ENCODE measurements at regions not wholly inside any gene's neighbourhood (a gene's known extent, or its start where the extent isn't known, plus 50 kb on each side); places are given as distances from the start of the nearest gene placed in this dataset.
"Not testable (repeated sequence)": the region's sequence is repeated elsewhere in the genome, so short reads cannot be mapped to it uniquely, and the experiment has no call there.

- DNase-seq (ENCODE audit: low spot score), result no peak
Measured at GRCh38 chr4:156539376-156539775, 432.2 kb downstream of the PDGFC start.

DNA sequence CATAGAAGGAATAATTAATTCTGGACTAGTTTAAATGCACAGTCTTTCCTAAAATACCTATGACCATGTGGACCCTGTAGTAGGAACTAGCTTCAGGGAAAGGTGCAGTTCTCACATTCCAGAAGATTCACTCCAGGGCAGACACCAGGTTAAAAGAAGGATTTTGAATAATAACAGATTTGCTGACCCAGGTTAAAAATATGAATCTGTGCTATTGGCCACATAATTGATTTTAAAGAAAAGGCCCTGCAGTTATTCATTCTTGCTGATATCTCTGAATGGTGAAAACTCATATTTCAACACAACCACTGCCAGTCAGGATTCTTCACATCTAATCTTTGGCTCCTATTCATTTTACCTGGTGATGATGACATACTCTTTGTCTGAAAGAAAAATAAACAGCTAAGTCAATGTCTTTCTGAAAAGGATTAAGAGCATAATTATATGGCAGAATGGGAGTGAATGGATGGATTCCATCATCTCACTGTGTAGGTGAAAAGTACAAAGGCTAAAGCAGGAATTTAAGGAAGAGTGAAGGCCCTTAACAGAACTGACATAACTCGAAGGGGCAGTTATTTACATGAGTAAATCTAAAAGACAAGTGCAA is 432.8 kb downstream of the PDGFC start:
- no peak for DNase-seq (ENCODE audit: low spot score)

- DNase-seq (ENCODE audit: low spot score), result no peak
Measured at GRCh38 chr4:156538210-156538609, 433.4 kb downstream of the PDGFC start.

- no peak for DNase-seq (ENCODE audit: low spot score)
Measured at GRCh38 chr4:156537286-156537685, 434.3 kb downstream of the PDGFC start.

DNA sequence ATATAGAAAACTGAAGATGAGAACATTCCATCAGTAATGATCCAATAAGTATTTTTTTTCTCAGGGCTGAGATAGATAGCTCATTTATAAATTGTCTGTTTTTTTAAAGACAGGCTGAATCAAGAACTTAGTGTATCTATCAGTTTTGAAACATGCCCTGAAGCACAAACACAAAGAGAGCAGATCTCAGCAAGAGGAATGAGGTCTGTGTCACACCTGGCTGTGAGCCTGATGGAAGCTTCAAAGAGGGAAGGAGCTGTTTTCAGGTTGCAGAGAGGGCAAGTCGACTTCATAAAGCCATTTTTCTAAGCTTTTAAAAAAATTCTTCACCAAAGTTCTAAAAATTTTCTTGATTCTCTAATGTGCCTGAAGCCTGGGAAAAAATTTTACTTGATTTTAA is 434.9 kb downstream of the PDGFC start:
- no peak for DNase-seq (ENCODE audit: low spot score)

GRCh38 chr4:156534205-156534604 is 437.4 kb downstream of the PDGFC start:
- no peak for DNase-seq (ENCODE audit: low spot score)

DNA sequence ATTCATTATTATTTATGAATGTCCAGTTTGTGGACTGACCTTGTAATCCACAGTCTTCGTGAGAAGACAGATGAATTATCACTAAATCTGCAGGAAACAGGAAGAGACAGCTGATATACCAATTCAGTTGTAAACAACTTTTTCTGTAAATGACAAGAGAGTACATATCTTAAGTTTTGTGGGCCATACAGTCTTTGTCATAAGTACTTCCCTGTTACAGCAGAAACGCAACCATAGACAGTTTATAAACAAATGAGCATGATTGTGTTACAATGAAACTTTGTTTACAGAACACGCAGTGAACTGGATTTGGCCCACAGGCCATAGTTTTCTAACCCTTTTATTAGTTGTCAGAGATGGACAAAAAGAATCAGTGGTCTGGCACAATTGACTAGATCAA is 443.4 kb downstream of the PDGFC start:
- no peak for DNase-seq (ENCODE audit: low spot score)

DNA sequence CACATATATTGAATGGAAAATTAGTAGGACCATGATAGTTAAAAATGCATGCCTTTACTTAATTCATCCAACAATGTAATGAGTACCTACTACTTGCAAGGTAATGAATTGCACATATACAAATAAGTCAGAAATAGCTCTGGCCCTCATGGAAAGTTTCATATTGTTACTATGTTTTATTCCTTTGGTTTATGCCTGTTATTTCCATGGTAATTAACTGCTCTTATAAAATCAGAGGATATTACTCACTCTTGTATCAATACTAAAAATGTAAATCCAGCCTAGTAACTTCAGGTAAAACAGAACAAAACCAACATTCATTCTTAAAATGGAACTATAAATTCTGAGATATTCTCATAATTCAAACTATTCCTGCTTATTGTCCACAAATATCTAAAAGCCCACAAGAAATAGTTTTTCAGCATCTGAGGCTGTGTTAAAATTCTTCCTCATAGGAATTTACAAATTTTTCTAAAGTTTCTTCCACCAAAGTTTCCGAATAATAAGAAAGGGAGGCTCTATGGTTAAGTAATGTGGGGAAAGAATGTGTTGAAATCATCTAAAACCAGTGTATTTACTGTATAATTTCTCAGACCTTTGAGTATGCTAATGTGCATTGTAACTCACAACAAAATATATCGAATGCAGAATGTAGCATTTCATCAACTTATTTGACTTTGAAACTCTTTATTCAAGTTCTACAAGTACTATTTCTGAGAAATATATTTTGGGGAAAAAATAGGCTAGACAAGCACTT is 444.2 kb downstream of the PDGFC start:
- DNase-seq (ENCODE audit: low spot score), result no peak

- no peak for DNase-seq (ENCODE audit: low spot score)
Measured at GRCh38 chr4:156523991-156524390, 447.6 kb downstream of the PDGFC start.

DNA sequence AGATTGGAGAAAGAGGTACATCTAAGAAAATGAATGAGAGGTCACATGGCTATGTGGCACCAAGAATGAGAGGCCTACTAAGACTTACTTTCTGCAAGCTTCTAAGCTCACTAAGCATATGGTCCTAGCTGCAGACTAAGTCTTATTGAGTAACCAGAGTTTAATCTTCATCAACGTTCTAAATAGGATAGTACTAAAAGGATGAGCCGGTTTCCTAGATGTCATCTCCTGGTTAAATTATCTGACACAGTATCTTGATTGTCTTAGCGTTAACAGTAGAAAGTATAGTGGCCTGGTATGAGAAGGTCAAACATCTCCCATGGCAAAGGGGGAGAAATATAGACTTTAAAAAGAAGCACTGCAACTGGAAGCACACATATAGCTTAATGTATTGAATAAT is 448.1 kb downstream of the PDGFC start:
- no peak for DNase-seq (ENCODE audit: low spot score)

DNA sequence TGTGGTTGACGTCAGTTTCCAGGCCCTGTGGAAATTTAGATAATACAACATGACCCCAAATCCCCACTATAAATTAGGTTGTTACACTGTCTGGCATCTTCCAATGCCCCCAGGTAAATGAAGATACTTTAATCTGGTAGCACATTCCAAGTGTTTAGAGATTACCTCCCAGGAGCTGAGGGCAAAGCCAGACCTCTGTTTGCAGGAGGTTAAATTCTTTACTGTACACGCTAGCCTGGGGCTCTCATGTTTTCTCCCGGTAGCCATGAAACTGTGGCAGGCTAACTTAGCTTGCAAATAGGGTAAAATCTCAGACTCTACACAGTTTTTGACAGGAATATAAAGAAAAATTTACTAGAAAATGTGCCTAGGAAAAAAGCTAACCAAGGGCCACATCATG is 450.0 kb downstream of the PDGFC start:
- no peak for DNase-seq (ENCODE audit: low spot score)

DNA sequence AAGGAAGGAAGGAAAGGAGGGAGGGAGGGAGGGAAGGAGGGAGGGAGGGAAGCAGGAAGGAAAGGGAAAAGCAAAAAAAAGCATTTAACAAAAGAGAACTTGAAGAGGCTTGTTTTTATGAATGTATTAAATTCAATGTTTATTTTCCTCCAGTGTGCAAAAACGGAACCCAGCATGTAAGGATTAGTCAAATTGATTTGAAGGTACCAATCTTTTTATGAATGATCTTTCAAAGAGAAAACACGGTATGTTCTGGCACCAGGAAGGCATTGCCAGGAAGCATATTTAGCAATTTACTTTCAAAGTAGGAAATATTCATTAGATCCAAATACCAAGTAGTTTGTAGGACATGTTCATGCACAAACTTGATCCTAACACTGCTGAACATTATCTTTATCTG is 453.6 kb downstream of the PDGFC start:
- no peak for DNase-seq (ENCODE audit: low spot score)

GRCh38 chr4:156517546-156517945 is 454.1 kb downstream of the PDGFC start:
- DNase-seq (ENCODE audit: low spot score), result no peak

DNA sequence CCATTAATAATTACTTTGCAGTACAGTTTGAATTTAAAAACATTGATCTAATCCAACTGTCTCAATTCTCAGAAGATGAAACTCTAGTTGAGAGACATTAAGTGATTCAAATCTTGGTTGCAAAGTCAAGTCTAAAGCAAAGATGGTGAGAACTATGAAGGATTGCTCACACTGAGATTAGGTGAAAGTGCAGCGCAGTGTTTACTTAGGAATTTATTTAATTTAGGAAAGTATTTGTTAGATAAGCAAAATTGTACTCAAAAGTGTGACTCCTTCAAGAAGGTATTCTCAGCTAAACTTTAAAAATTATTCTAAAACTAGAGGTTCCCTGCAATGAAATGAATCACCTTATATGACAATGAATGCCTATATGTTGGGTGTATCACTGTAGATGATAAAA is 454.9 kb downstream of the PDGFC start:
- no peak for DNase-seq (ENCODE audit: low spot score)

DNA sequence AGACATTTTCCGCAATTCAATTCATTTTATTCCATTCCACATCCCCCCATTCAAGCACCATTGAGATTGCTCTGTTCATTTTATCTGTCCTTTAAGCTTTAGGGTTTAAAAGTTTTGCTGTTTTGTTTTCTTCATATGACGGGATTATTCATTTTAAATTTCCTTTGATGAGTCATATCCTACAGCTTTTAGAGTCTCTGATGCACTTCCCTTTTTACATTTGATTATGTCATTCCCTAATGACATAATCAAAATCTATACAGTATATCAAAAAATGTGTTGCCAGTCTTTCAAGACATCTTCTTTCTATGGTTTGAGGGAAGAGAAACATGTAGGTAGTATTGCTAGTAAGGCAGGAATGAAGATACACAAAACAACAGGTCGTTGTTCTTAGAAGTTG is 456.3 kb downstream of the PDGFC start:
- no peak for DNase-seq (ENCODE audit: low spot score)

DNA sequence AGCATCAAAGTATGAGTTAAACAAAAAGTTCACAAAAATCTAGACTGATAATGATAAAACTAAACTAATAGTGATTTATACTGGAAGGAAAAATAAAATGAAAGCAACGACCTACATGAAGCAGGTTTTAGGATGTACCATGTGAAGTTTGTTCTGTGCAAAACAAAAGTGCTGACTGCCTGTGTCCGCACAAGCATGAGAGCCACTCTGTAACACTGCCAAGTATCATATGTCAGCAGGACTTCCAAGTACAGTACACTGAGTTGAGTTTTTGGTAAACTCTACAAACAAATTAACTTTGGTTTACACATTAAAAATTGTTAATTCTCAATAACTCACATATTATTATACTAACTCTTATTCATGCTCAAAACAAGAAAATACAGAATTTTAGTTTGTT is 459.0 kb downstream of the PDGFC start:
- DNase-seq (ENCODE audit: low spot score), result no peak

- not testable (repeated sequence) for DNase-seq (ENCODE audit: low spot score)
Measured at GRCh38 chr4:156509921-156510320, 461.7 kb downstream of the PDGFC start.

- no peak for DNase-seq (ENCODE audit: low spot score)
Measured at GRCh38 chr4:156505341-156505955, 466.2 kb downstream of the PDGFC start.

GRCh38 chr4:156503119-156503518 is 468.5 kb downstream of the PDGFC start:
- no peak for DNase-seq (ENCODE audit: low spot score)

DNA sequence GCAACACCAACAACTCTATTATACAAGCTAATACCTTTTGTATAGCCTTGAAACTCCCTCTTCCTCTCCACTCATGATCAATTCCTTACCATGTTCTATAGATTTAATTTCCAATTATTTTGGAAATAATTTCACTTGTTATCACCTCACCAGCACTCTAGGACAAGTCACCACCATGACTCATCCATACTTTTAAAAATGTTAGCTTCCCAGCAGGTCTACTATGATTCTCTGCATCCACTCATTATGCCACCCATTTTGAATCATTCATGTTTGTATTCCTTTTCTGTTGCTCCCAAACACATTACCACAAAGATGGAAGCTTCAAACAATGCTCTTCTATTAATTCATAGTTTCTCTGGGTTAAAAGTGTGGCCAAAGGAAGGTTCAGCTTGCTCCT is 469.6 kb downstream of the PDGFC start:
- no peak for DNase-seq (ENCODE audit: low spot score)

GRCh38 chr4:156499684-156500083 is 471.9 kb downstream of the PDGFC start:
- no peak for DNase-seq (ENCODE audit: low spot score)

DNA sequence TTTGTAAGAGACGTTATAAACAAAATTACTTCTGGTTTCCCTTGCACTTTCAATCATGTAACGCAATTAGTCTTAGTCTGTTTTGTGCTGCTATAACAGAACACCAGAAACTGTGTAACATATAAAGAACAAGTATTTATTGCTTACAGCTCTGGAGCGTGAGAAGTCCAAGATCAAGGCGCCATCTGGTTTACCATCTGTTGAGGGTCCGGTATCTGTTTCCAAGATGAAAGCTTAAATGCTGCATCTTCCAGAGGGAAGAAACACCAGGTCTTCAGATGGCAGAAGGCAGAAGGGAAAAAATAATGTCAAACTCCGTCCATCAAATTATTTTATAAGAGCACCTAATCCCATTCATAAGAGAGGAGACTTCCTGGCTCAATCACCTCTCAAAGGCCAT is 474.1 kb downstream of the PDGFC start:
- no peak for DNase-seq (ENCODE audit: low spot score)

GRCh38 chr4:156496797-156497196 is 474.8 kb downstream of the PDGFC start:
- no peak for DNase-seq (ENCODE audit: low spot score)

- no peak for DNase-seq (ENCODE audit: low spot score)
Measured at GRCh38 chr4:156495836-156496235, 475.8 kb downstream of the PDGFC start.

All from LoVo (cell line).